A549 (cell line): ENCODE measurements at regions not wholly inside any gene's neighbourhood (a gene's known extent, or its start where the extent isn't known, plus 50 kb on each side); places are given as distances from the start of the nearest gene placed in this dataset.

ENCODE experiments used
- ATAC-seq, 2 experiments: fragments of 200-7000 bp in 1 of 2; fragments of >200 bp in 1 of 2; cut with Nextera tagmentation in 1 of 2; cut with Tn5 transposase in 1 of 2; 3 replicates each; pipeline versions ENCODE4 v1.8.0 to v1.9.1; 2018 to 2020; ENCODE audit warnings: mild to moderate bottlenecking in 1 of 2, moderate library complexity in 1 of 2
- CTCF ChIA-PET: fragments of 300-600 bp; sonication (Branson Sonifier 250); formaldehyde crosslinking; extraction: SDS; loops from one replicate; lab custom pipeline; 2021; ENCODE audit warnings: antibody characterized with exemption, inconsistent platforms; lab: Yijun Ruan, JAX
- POLR2A ChIA-PET: fragments of 350-600 bp; formaldehyde crosslinking; extraction: SDS; loops from one replicate; lab custom pipeline; 2021; ENCODE audit warnings: antibody characterized with exemption, inconsistent platforms; lab: Yijun Ruan, JAX
- DNase-seq, 2 experiments: peaks; one replicate each; pipeline versions ENCODE4 v3.0.0 to v3.0.0-alpha.2; 2011 to 2016; ENCODE audit warnings: low read depth in 1 of 2, low spot score in 1 of 2
- FAIRE-seq: peaks from 2 replicates; lab custom pipeline; 2011; peaks lifted over from hg19 to GRCh38; lab: Jason Lieb, UNC
- H3K27ac ChIP-seq, 2 experiments: fragments of >200 bp; sonication (Bioruptor Twin); formaldehyde crosslinking; 3 replicates each; pipeline ENCODE4 v1.5.1; 2016 to 2017
- H3K4me1 ChIP-seq: fragments of >200 bp; sonication (Bioruptor Twin); formaldehyde crosslinking; 3 replicates; pipeline ENCODE4 v1.6.1; 2016
- H3K4me2 ChIP-seq: fragments of >200 bp; sonication (Bioruptor Twin); formaldehyde crosslinking; 3 replicates; pipeline ENCODE4 v1.6.1; 2016
- H3K4me3 ChIP-seq: fragments of >200 bp; sonication (Bioruptor Twin); formaldehyde crosslinking; 3 replicates; pipeline ENCODE4 v1.5.1; 2016
- H3K9me3 ChIP-seq: fragments of >200 bp; sonication (Bioruptor Twin); formaldehyde crosslinking; 3 replicates; pipeline ENCODE4 v1.6.1; 2016
- CBX2 ChIP-seq: fragments of 200-600 bp; sonication (generic); IDR thresholded peaks from 2 replicates; pipeline ENCODE4 v1.6.1; 2016; ENCODE audit warnings: low read depth, mild to moderate bottlenecking, borderline replicate concordance
- CHD2 ChIP-seq: fragments of 150-350 bp; IDR thresholded peaks from 2 replicates; pipeline ENCODE4 v1.6.1; 2014; ENCODE audit warnings: low read length; ENCODE audit not compliant: partially characterized antibody
- EHF ChIP-seq: fragments of 250-450 bp; sonication (Bioruptor Pico); IDR thresholded peaks from 2 replicates; pipeline ENCODE4 v1.5.0; 2020; ENCODE audit warnings: mild to moderate bottlenecking
- EP300 ChIP-seq, 2 experiments: fragments of >200 bp; sonication (Bioruptor Twin); formaldehyde crosslinking; IDR thresholded peaks; 2 replicates in 1 of 2; 3 replicates in 1 of 2; pipeline ENCODE4 v1.6.1; 2016 to 2017
- ESRRA ChIP-seq: fragments of 150-350 bp; IDR thresholded peaks from 2 replicates; pipeline ENCODE4 v1.6.1; 2014; ENCODE audit warnings: mild to moderate bottlenecking, low read length, borderline replicate concordance
- FOSL2 ChIP-seq, 2 experiments: fragments of 450-650 bp in 1 of 2; fragments of >200 bp in 1 of 2; sonication (Bioruptor Twin) in 1 of 2; formaldehyde crosslinking; IDR thresholded peaks; 2 replicates each; pipeline versions ENCODE4 v1.5.0 to v1.6.1; 2016 to 2020; ENCODE audit warnings: mild to moderate bottlenecking in 1 of 2, moderate library complexity in 1 of 2
- FOXS1 ChIP-seq: fragments of 250-450 bp; sonication (Bioruptor Pico); IDR thresholded peaks from 2 replicates; pipeline ENCODE4 v1.5.0; 2020; ENCODE audit warnings: mild to moderate bottlenecking, moderate library complexity
- GATA3 ChIP-seq: IDR thresholded peaks from 2 replicates; pipeline ENCODE4 v1.6.1; 2012; ENCODE audit warnings: borderline replicate concordance
- HEYL ChIP-seq: fragments of 250-450 bp; sonication (Bioruptor Pico); IDR thresholded peaks from 2 replicates; pipeline ENCODE4 v1.8.0; 2021; ENCODE audit warnings: mild to moderate bottlenecking, moderate library complexity
- HOXB5 ChIP-seq: fragments of 250-450 bp; sonication (Bioruptor Pico); IDR thresholded peaks from 2 replicates; pipeline ENCODE4 v1.5.0; 2020; ENCODE audit warnings: mild to moderate bottlenecking, moderate library complexity
- KDM5A ChIP-seq: fragments of 200-600 bp; sonication (generic); IDR thresholded peaks from 2 replicates; pipeline ENCODE4 v1.6.1; 2016; ENCODE audit warnings: antibody characterized with exemption, mild to moderate bottlenecking
- MYC ChIP-seq: IDR thresholded peaks from 2 replicates; pipeline ENCODE4 v1.6.1; 2012; ENCODE audit warnings: mild to moderate bottlenecking, inconsistent platforms, low read length, improper control_type of control experiment, borderline replicate concordance
- NFE2L2 ChIP-seq: fragments of 150-350 bp; conservative IDR thresholded peaks from 2 replicates; pipeline ENCODE4 v1.6.1; 2014; ENCODE audit warnings: low read length
- NR3C1 ChIP-seq: fragments of >200 bp; sonication (Bioruptor Twin); formaldehyde crosslinking; IDR thresholded peaks from 3 replicates; pipeline ENCODE4 v1.6.1; 2017
- POLR2A ChIP-seq: IDR thresholded peaks from 2 replicates; pipeline ENCODE4 v1.6.1; 2012; ENCODE audit warnings: mild to moderate bottlenecking, low read length
- POLR2AphosphoS2 ChIP-seq: conservative IDR thresholded peaks from 2 replicates; pipeline ENCODE4 v1.6.1; 2012; ENCODE audit warnings: low read length, improper control_type of control experiment, inconsistent platforms
- RFX5 ChIP-seq: fragments of 450-650 bp; IDR thresholded peaks from 2 replicates; pipeline ENCODE4 v1.7.1; 2014; ENCODE audit warnings: antibody characterized with exemption, mild to moderate bottlenecking, moderate library complexity
- RNF2 ChIP-seq: fragments of 200-600 bp; sonication (generic); IDR thresholded peaks from 2 replicates; pipeline ENCODE4 v1.6.1; 2016; ENCODE audit warnings: low read depth, mild to moderate bottlenecking, antibody characterized with exemption, moderate library complexity, borderline replicate concordance
- SREBF2 ChIP-seq: fragments of 450-650 bp; IDR thresholded peaks from 2 replicates; pipeline ENCODE4 v1.6.1; 2014; ENCODE audit warnings: mild to moderate bottlenecking, moderate library complexity
- TFCP2L1 ChIP-seq: fragments of 250-450 bp; sonication (Bioruptor Pico); IDR thresholded peaks from 2 replicates; pipeline ENCODE4 v1.5.0; 2021; ENCODE audit warnings: mild to moderate bottlenecking
- TP53 ChIP-seq: fragments of 250-450 bp; sonication (Bioruptor Pico); IDR thresholded peaks from 2 replicates; pipeline ENCODE4 v1.5.0; 2021; ENCODE audit warnings: mild to moderate bottlenecking, moderate library complexity
- ZC3H11A ChIP-seq: fragments of 450-650 bp; IDR thresholded peaks from 2 replicates; pipeline ENCODE4 v1.6.1; 2014; ENCODE audit warnings: antibody characterized with exemption, mild to moderate bottlenecking
- ZFP36 ChIP-seq: fragments of 450-650 bp; IDR thresholded peaks from 2 replicates; pipeline ENCODE4 v1.6.1; 2014; ENCODE audit warnings: borderline replicate concordance; ENCODE audit not compliant: partially characterized antibody
- ZSCAN20 ChIP-seq: fragments of 250-450 bp; sonication (Bioruptor Pico); IDR thresholded peaks from 2 replicates; pipeline ENCODE4 v1.8.0; 2022; ENCODE audit warnings: mild to moderate bottlenecking, moderate library complexity
- WGBS: methylation state at CpG from one replicate; pipeline ENCODE4 v1.1.6; 2017; ENCODE audit errors: missing lambda C conversion rate; 5-methylcytosine and 5-hydroxymethylcytosine counted together
- TF ChIP-seq, protein P1 (sequence below): fragments of >200 bp; sonication (Bioruptor Twin); formaldehyde crosslinking; IDR thresholded peaks from 3 replicates; pipeline ENCODE4 v1.5.1; 2016
- TF ChIP-seq, protein P2 (sequence below): fragments of 250-450 bp; sonication (Bioruptor Pico); IDR thresholded peaks from 2 replicates; pipeline ENCODE4 v1.5.0; 2020; ENCODE audit warnings: low read depth, mild to moderate bottlenecking, moderate library complexity
- TF ChIP-seq, protein P3 (sequence below): fragments of 250-450 bp; sonication (Bioruptor Pico); IDR thresholded peaks from 2 replicates; pipeline ENCODE4 v1.5.0; 2021; ENCODE audit warnings: mild to moderate bottlenecking, moderate library complexity, borderline replicate concordance

DNA sequence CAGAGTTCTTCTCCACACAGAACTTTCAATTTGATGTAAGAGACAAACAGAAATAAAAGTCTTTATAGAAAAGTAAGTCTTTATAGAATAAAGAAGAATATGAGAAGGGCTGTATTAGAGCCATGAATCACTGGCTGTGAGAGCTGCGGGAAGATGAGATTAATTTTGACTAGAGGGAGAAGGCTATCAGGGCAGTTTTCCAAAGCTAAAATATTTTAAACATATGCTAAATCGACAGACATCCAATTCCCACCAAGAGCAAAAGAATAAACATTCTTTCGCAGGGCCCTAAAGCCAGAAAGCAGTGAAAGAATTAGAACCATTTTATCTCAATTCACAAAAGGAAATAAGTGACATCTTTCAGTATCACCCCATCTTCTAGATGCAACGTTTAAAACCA, 208.3 kb upstream of the MAP3K1 start:
- ChIA-PET POLR2A (no interaction called here), CTCF (interaction anchor here (1.0 kb wide), 1 partner anchor 54 kb away, joined by 3 read pairs; no protein-coding TSS in a partner anchor)
- Histone ChIP-seq H3K4me3 (no peak overlapping the region), H3K9me3 (peaks cover 8% of the 10 kb centered on the region; the same call in 2 of the 3 replicates), H3K4me2 (peak overlapping the region; percentile 19; the same call in 1 of the 3 replicates), H3K4me1 (peaks cover 12% of the 10 kb centered on the region; the same call in 2 of the 3 replicates), H3K27ac (no peak overlapping the region)
- FAIRE-seq (no peak), DNase-seq (no peak), ATAC-seq (no peak)
- 76% methylated on average over 4 of the region's 4 CpGs for WGBS
- no peak for TF ChIP-seq GATA3
- no peak for TF ChIP-seq ESRRA
- no peak for TF ChIP-seq TFCP2L1 (CRISPR knock-in tag)
- TF ChIP-seq RNF2, result no peak
- TF ChIP-seq ZC3H11A, result no peak
- no peak for TF ChIP-seq EHF (CRISPR knock-in tag)
- TF ChIP-seq ZSCAN20 (CRISPR knock-in tag), result no peak
- TF ChIP-seq, protein P1, sequence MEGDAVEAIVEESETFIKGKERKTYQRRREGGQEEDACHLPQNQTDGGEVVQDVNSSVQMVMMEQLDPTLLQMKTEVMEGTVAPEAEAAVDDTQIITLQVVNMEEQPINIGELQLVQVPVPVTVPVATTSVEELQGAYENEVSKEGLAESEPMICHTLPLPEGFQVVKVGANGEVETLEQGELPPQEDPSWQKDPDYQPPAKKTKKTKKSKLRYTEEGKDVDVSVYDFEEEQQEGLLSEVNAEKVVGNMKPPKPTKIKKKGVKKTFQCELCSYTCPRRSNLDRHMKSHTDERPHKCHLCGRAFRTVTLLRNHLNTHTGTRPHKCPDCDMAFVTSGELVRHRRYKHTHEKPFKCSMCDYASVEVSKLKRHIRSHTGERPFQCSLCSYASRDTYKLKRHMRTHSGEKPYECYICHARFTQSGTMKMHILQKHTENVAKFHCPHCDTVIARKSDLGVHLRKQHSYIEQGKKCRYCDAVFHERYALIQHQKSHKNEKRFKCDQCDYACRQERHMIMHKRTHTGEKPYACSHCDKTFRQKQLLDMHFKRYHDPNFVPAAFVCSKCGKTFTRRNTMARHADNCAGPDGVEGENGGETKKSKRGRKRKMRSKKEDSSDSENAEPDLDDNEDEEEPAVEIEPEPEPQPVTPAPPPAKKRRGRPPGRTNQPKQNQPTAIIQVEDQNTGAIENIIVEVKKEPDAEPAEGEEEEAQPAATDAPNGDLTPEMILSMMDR, result no peak
- no peak for TF ChIP-seq POLR2AphosphoS2
- no peak for TF ChIP-seq NR3C1
- TF ChIP-seq TP53, result no peak
- no peak for TF ChIP-seq KDM5A
- no peak for TF ChIP-seq FOXS1 (CRISPR knock-in tag)
- no peak for TF ChIP-seq ZFP36
- TF ChIP-seq RFX5, result no peak

DNA sequence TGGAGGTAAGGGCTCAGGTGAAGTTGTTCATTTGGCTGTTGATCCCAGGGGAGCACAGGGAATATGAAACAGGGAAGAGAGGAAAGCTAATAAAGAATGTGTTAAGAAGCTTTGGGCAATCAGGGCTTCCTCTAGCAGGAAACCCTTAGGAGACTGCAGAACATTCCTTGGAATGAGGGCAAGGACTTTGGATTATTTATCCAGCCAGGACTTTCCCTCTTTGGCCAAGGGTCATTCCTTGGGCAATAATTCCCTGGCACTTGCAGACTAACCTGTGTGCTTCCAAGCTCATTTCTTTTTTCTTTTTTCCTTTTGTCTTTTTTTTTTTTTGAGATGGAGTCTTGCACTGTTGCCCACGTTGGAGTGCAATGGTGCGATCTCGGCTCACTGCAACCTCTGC, 209.2 kb upstream of the MAP3K1 start:
- peaks cover 3% of the 10 kb centered on the region; the same call in 2 of the 3 replicates for H3K9me3 ChIP-seq
- no peak for DNase-seq
- CTCF ChIA-PET, result no interaction called here
- 100% methylated on average over 3 of the region's 3 CpGs for WGBS
- TF ChIP-seq GATA3 (no peak), TP53 (no peak), POLR2A (no peak)
- TF ChIP-seq, protein P2, sequence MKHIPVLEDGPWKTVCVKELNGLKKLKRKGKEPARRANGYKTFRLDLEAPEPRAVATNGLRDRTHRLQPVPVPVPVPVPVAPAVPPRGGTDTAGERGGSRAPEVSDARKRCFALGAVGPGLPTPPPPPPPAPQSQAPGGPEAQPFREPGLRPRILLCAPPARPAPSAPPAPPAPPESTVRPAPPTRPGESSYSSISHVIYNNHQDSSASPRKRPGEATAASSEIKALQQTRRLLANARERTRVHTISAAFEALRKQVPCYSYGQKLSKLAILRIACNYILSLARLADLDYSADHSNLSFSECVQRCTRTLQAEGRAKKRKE (CRISPR knock-in tag), result no peak
- TF ChIP-seq, all 56 proteins: peak for 0
- Histone ChIP-seq H3K4me3 (no peak overlapping the region), H3K4me1 (peaks cover 12% of the 10 kb centered on the region; the same call in 2 of the 3 replicates), H3K4me2 (no peak overlapping the region), H3K27ac (no peak overlapping the region)
- no peak for FAIRE-seq
- POLR2A ChIA-PET, result no interaction called here
- no peak for ATAC-seq

DNA sequence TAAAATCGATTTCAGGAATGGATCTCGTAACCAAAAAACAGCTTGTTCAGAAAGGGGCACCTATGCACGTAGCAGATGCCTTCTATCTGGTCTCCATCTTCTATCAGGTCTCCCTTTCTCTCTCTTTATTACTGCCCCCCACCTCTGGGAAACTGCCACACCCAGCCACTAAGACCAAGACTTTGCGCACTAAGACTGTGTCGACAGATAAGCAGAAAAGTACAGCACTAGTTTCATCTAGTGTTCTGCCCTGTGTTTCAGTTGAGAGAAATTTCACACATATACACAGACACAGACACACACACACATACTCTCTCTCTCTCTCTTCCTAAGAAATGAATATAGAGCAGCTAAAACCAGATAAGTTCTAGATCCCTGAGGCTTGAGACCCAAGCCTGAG, 210.1 kb upstream of the MAP3K1 start:
- FAIRE-seq, result no peak
- WGBS, result 85% methylated on average over 5 of the region's 5 CpGs
- POLR2A ChIA-PET, result no interaction called here

DNA sequence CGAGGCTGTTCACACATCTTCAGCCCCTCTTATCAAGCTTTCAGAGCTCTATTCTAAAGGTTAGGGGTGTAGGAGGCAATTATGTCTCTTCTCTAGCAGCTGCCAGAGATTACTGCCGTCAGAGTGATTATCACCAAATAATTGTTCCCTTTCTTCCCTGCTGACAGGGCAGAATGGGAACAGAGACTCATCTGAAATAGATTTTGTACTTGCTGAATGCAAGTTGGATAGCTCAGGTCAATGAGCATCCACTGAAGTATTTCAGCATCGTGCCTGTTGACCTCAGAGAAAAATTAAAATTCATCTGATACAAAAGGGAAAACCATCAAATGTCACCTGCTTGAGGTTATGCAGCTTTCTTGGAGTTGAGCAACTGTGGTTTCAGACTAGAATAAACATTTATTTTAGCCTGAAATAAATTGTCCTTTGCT, 213.7 kb upstream of the MAP3K1 start:
- H3K27ac ChIP-seq, result no peak overlapping the region
- H3K4me1 ChIP-seq, result no peaks in the 10 kb centered on the region
- H3K4me2 ChIP-seq, result no peak overlapping the region
- no peak overlapping the region for H3K4me3 ChIP-seq
- WGBS, result 50% methylated on average over 3 of the region's 3 CpGs
- TF ChIP-seq SREBF2, result no peak
- TF ChIP-seq ZC3H11A, result no peak
- TF ChIP-seq FOSL2 (IDR thresholded peaks at IDR 0.05), result no peak
- no peak for TF ChIP-seq FOSL2 (CRISPR knock-in tag; IDR thresholded peaks at IDR 0.05)
- no peak for TF ChIP-seq HEYL (CRISPR knock-in tag)
- no peak for TF ChIP-seq POLR2A
- no peak for TF ChIP-seq CHD2
- TF ChIP-seq HOXB5 (CRISPR knock-in tag), result no peak
- no peak for TF ChIP-seq ZFP36
- TF ChIP-seq NR3C1, result no peak
- TF ChIP-seq, protein P3, sequence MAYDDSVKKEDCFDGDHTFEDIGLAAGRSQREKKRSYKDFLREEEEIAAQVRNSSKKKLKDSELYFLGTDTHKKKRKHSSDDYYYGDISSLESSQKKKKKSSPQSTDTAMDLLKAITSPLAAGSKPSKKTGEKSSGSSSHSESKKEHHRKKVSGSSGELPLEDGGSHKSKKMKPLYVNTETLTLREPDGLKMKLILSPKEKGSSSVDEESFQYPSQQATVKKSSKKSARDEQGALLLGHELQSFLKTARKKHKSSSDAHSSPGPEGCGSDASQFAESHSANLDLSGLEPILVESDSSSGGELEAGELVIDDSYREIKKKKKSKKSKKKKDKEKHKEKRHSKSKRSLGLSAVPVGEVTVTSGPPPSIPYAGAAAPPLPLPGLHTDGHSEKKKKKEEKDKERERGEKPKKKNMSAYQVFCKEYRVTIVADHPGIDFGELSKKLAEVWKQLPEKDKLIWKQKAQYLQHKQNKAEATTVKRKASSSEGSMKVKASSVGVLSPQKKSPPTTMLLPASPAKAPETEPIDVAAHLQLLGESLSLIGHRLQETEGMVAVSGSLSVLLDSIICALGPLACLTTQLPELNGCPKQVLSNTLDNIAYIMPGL (CRISPR knock-in tag), result no peak
- ATAC-seq (no peak), DNase-seq (no peak), FAIRE-seq (no peak)
- POLR2A ChIA-PET, result no interaction called here
- no peaks in the 10 kb centered on the region for H3K9me3 ChIP-seq
- CTCF ChIA-PET, result no interaction called here

More for the DNA sequence above, 210.1 kb upstream of the MAP3K1 start:
- no peak overlapping the region for H3K4me3 ChIP-seq
- H3K4me1 ChIP-seq, result peaks cover 12% of the 10 kb centered on the region; the same call in 2 of the 3 replicates
- no peaks in the 10 kb centered on the region for H3K9me3 ChIP-seq
- TF ChIP-seq NR3C1 (no peak), MYC (no peak), EP300 (IDR thresholded peaks at IDR 0.05) (no peak), NFE2L2 (no peak), HOXB5 (CRISPR knock-in tag) (no peak), CBX2 (no peak)
- H3K4me2 ChIP-seq, result no peak overlapping the region
- H3K27ac ChIP-seq, result no peak overlapping the region
- ATAC-seq (no peak), DNase-seq (no peak)
- CTCF ChIA-PET, result interaction anchor here (0.6 to 1.4 kb wide), 2 partner anchors 19 to 256 kb away, joined by 3 to 4 read pairs; no protein-coding TSS in a partner anchor
